ENCODE measurements at regions not wholly inside any gene's neighbourhood (a gene's known extent, or its start where the extent isn't known, plus 50 kb on each side); places are given as distances from the start of the nearest gene placed in this dataset.
"Not testable (repeated sequence)": the region's sequence is repeated elsewhere in the genome, so short reads cannot be mapped to it uniquely, and the experiment has no call there.

GRCh38 chr14:51351997-51352396, 112.0 kb downstream of the TMX1 start:
- no peak for DNase-seq

- no peak for DNase-seq
Observed at GRCh38 chr14:51353901-51354300, 113.9 kb downstream of the TMX1 start.

GRCh38 chr14:51354846-51355245, 114.8 kb downstream of the TMX1 start:
- DNase-seq = no peak

- no peak for DNase-seq
Observed at GRCh38 chr14:51356381-51356780, 116.3 kb downstream of the TMX1 start.

GRCh38 chr14:51357250-51357649, 117.2 kb downstream of the TMX1 start:
- no peak for DNase-seq

GRCh38 chr14:51360592-51360991, 120.5 kb downstream of the TMX1 start:
- no peak for DNase-seq

GRCh38 chr14:51365241-51365965, 125.4 kb downstream of the TMX1 start:
- no peak for DNase-seq

- not testable (repeated sequence) for DNase-seq
Observed at GRCh38 chr14:51366460-51366859, 126.4 kb downstream of the TMX1 start.

GRCh38 chr14:51366866-51367599, 127.0 kb downstream of the TMX1 start:
- not testable (repeated sequence) for DNase-seq

- no peak for DNase-seq
Observed at GRCh38 chr14:51367600-51367931, 127.5 kb downstream of the TMX1 start.

GRCh38 chr14:51368721-51369163, 128.7 kb downstream of the TMX1 start:
- DNase-seq = no peak

- no peak for DNase-seq
Observed at GRCh38 chr14:51369814-51370213, 129.8 kb downstream of the TMX1 start.

- no peak for DNase-seq
Observed at GRCh38 chr14:51370758-51371386, 130.8 kb downstream of the TMX1 start.

GRCh38 chr14:51377186-51377585, 137.1 kb downstream of the TMX1 start:
- DNase-seq = not testable (repeated sequence)

- no peak for DNase-seq
Observed at GRCh38 chr14:51382506-51382905, 142.5 kb downstream of the TMX1 start.

- DNase-seq = no peak
Observed at GRCh38 chr14:51386411-51386810, 146.4 kb downstream of the TMX1 start.

GRCh38 chr14:51386983-51387735, 147.1 kb downstream of the TMX1 start:
- no peak for DNase-seq

GRCh38 chr14:51392416-51392815, 152.4 kb downstream of the TMX1 start:
- DNase-seq = no peak

- no peak for DNase-seq
Observed at GRCh38 chr14:51394384-51394783, 154.3 kb downstream of the TMX1 start.

- DNase-seq = no peak
Observed at GRCh38 chr14:51394804-51395203, 154.8 kb downstream of the TMX1 start.

- no peak for DNase-seq
Observed at GRCh38 chr14:51395361-51395849, 155.4 kb downstream of the TMX1 start.

GRCh38 chr14:51396222-51396815, 156.3 kb downstream of the TMX1 start:
- DNase-seq = peak; percentile 73 to 90

GRCh38 chr14:51398898-51399297, 158.9 kb downstream of the TMX1 start:
- peak; percentile 82 to 83 for DNase-seq
